ENCODE measurements at regions not wholly inside any gene's neighbourhood (a gene's known extent, or its start where the extent isn't known, plus 50 kb on each side); places are given as distances from the start of the nearest gene placed in this dataset.
"Not testable (repeated sequence)": the region's sequence is repeated elsewhere in the genome, so short reads cannot be mapped to it uniquely, and the experiment has no call there.

DNA sequence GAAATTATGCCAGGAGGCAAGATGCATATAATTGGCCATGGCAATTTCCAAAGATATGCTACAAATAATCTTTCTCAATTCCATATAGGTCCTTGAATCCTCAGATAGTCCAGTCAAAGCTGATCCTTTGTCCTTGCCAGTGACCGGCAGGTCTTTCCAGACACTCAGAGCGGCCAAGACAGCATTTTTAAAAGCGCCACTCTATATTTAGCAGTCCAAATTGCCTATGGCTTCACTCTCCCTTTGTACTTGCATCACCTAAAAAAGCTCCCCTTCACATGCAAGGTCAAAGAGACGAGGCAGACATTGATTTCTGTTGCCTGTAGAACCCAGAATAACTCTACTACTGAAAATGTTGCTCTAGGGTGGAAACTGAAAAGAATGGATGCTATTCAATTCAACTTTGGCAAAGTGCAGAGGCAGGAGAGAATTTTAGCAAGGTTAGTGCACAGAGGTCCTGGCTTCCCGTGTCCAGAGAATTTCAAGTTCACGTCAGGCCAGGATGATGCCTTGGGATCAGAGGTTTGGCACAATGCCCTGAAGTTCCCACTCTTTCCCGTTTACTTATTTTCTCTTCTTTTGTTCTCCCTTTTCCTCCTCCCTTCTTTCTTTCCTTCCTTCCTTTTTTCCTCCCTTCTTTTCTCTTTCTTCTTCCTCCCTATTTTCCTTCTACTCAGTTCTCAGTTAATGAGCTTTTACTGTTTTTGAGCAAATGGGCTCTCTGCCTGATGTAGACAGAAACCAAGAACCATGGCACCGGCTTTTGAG lies 108.5 kb downstream of the KCNK1 start:
- no peak for DNase-seq

DNA sequence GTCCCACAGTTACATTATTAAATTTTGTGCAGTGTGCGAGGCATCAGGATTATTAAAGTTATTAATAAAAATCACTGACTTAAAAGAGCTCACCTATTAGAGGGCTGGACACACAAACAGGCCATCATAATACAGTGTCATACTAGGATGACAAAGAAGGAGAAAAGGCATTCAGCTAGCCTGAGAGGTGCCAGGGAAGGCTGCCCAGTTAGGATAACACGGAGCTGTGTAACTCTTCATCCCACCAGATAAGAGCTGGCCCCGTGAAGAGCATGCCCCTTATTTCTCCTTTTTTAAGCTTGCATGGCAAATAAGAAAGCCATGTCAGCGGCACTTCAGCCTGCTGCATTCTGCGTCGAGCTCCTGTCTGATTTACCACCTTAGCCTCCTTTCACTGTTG lies 109.5 kb downstream of the KCNK1 start:
- no peak for DNase-seq

- not testable (repeated sequence) for DNase-seq
Observed at GRCh38 chr1:233724131-233724631, 110.3 kb downstream of the KCNK1 start.

GRCh38 chr1:233725423-233725822 lies 111.5 kb downstream of the KCNK1 start:
- no peak for DNase-seq

DNA sequence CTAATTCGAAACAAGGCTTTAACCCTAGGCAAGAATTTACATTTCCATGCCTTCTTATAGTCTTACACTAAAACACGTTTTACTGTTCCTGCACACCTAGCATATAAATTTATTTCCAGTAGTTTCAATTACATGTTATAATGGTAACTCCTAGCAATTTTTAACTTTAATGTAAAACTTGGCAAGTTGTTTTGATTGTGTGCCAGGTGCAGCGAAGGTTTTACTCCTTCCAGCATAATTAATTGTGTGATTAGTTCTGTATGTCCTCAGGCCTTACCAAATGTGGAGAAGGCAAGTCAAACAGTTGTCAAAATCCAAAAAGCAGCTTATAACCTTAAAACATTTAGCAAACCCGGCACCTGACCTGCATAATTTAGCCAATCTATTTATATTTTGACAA lies 114.8 kb downstream of the KCNK1 start:
- DNase-seq = no peak

- no peak for DNase-seq
Observed at GRCh38 chr1:233730380-233730779, 116.5 kb downstream of the KCNK1 start.

DNA sequence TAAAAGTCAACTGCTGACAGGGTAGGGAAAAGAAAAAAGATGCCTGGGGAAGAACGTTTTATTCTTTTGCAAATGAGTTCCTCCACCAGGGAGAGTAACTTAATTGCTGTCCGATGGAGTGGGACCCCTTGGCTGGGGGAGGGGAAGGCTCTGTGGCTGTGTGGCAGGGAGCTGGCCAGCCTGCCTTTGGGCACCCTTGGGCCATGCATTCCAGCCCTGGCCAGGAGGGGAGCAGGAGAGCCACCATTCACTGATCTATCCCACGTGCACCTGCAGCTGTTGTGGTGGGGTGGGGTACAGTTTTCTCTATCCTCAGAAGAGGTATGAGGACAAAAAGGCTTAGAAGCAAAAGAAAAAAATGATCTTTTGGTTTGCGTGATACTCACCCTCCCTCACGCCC lies 116.9 kb downstream of the KCNK1 start:
- DNase-seq = no peak

DNA sequence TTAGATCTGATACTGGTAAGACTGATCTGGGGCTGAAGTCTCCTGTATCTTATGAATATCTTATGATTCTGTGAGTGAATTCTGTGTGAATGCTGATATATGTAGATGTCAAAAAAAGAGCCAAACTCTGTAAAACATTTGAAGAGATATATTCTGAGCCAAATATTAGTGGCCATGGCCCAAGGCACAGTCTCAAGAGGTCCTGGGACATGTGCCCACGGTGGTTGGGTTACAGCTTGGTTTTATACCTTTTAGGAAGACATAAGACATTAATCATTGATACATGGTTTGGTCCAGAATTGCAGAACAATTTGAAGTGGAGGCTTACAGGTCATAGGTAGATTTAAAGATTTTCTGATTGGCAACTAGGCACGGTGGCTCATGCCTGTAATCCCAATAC lies 118.3 kb downstream of the KCNK1 start:
- DNase-seq = no peak

DNA sequence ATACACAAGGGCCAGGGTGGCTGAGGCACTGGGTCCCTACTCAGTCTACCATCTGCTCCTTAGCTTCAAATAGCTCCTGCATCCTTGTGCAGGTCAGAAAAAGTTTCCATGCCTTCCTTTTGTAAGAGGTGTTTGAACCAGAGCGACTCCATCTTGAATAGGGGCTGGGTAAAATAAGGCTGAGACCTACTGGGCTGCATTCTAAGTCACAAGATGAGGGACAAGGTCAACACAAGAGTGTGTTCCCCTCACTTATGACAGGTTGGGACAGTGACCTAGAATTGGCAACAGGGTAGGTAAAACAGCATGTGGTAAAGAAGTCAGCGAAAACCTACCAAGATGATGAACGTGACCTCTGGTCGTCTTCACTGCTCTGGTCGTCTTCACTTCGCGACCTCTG lies 120.5 kb downstream of the KCNK1 start:
- DNase-seq = no peak

DNA sequence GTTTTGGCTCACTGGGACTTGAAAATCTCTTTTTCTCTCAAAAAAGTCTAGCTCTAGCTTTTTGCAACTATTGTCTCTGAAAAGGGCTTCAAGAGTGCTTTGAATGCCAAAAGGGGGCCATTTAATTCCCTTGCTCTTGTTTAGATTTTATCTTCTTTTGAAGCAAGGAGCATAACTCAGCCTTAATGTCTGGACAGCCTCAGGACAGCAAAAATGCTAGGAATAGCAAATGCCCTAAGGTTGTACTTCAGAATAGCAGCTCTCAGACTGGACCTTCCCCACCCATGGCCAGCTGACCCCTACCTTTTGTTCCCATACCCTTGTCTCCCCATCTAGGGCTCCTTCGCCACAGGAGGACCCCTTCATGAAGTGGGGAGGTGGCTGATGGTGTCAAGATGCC lies 121.4 kb downstream of the KCNK1 start:
- DNase-seq = no peak

DNA sequence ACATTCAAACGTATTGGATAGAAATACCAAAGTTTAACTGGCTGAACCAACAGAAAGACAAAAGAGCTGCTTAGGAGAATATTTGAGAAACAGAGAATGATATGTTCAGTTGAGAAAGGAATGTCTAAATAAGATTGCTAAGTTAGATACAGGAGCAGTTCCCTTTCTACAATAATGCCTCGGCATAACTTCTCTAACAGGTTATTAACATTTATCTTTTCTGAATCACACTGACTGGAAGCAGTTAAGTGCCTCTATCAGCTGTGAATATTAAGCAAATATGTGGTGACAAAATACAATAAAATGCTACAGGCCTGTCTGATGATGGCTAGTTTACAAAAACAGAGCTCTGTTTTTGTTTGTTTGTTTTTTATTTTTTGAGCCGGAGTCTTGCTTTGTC lies 121.9 kb downstream of the KCNK1 start:
- DNase-seq = no peak

GRCh38 chr1:233737341-233737740 lies 123.4 kb downstream of the KCNK1 start:
- no peak for DNase-seq

GRCh38 chr1:233738396-233738795 lies 124.5 kb downstream of the KCNK1 start:
- no peak for DNase-seq

DNA sequence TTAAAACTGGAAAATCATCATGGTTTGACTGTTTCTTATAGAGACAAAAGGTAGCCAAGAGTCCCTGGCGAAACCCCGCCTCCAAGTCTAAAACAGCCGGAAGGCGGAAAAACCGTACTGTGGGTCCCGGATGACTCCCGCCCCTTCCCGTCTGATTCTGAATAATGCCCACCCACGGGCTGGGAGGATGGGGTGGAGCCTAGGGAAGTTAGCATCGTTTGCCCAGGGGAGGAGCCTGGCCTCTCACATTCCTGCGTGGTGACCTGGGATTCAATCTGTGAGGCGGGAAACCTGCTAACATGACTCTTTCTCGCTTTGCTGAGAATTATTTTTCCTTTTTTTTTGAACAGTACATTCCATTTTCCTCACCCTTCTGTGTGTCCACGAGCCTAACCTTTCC lies 124.9 kb downstream of the KCNK1 start:
- DNase-seq = no peak

- DNase-seq = no peak
Observed at GRCh38 chr1:233744779-233745513, 131.0 kb downstream of the KCNK1 start.

DNA sequence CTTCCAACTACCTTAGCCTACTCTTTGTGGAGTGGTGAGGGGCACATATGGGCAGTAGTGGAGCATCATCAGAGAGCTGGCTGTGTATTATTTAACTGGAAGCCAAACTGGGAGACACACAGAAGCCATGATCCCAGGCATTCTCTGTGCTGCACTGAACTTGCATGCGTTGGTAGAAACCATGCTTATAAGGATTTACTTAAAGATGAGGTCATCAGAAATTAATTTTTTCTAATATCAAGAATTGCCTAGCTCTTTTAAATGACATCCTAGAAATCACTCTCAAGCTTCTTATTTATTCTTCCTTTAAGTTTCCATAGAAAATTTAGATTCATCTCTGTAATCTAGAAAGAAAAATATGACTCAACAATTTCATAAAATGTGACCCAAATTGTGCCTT lies 136.2 kb downstream of the KCNK1 start:
- no peak for DNase-seq

- no peak for DNase-seq
Observed at GRCh38 chr1:233759665-233760064, 144.8 kb upstream of the SLC35F3 start.

DNA sequence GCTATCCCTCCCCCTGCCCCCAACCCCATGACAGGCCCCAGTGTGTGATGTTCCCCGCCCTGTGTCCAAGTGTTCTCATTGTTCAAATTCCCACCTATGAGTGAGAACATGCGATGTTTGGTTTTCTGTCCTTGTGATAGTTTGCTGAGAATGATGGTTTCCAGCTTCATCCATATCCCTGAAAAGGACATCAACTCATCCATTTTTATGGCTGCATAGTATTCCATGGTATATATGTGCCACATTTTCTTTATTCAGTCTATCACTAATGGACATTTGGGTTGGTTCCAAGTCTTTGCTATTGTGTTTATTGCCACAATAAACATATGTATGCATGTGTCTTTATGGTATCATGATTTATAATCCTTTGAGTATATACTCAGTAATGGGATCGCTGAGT lies 140.2 kb upstream of the SLC35F3 start:
- DNase-seq = not testable (repeated sequence)

- no peak for DNase-seq
Observed at GRCh38 chr1:233777566-233777965, 126.9 kb upstream of the SLC35F3 start.

GRCh38 chr1:233780049-233780448 lies 124.4 kb upstream of the SLC35F3 start:
- DNase-seq = no peak

- no peak for DNase-seq
Observed at GRCh38 chr1:233782937-233783586, 121.4 kb upstream of the SLC35F3 start.

GRCh38 chr1:233787599-233787998 lies 116.9 kb upstream of the SLC35F3 start:
- no peak for DNase-seq

DNA sequence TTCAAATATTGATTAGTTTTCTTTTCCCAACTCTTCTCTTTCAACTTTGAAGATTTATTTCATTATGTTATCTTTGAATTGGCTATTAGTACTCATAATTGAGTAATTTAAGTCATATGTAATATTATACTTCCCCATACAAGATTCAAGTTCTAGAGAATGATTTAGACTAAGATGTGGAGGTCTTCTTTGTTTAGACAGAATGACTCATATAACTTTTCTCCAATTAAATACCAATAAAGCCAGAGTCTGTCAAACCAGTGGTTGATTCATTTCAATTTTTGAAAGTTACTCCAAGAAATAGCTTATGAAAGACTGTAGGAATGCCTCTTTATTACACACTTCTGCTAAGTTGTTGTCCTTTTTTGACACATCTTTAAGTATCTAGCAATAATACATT lies 115.8 kb upstream of the SLC35F3 start:
- DNase-seq = no peak

GRCh38 chr1:233790121-233790520 lies 114.4 kb upstream of the SLC35F3 start:
- DNase-seq = no peak

Measured in NCI-H774 (cell line).